ENCODE measurements at regions not wholly inside any gene's neighbourhood (a gene's known extent, or its start where the extent isn't known, plus 50 kb on each side); places are given as distances from the start of the nearest gene placed in this dataset.

GRCh38 chr10:4569151-4569550 lies 256.9 kb upstream of the AKR1E2 start:
- no peak overlapping the region for H3K4me3 ChIP-seq
- no peaks in the 10 kb centered on the region for H3K36me3 ChIP-seq
- no peaks in the 10 kb centered on the region for H3K27me3 ChIP-seq
- TF ChIP-seq POLR2AphosphoS5 (IDR thresholded peaks at IDR 0.05) (no peak), EP300 (IDR thresholded peaks at IDR 0.05) (no peak), POLR2A (IDR thresholded peaks at IDR 0.05) (no peak)
- TF ChIP-seq, protein P1, sequence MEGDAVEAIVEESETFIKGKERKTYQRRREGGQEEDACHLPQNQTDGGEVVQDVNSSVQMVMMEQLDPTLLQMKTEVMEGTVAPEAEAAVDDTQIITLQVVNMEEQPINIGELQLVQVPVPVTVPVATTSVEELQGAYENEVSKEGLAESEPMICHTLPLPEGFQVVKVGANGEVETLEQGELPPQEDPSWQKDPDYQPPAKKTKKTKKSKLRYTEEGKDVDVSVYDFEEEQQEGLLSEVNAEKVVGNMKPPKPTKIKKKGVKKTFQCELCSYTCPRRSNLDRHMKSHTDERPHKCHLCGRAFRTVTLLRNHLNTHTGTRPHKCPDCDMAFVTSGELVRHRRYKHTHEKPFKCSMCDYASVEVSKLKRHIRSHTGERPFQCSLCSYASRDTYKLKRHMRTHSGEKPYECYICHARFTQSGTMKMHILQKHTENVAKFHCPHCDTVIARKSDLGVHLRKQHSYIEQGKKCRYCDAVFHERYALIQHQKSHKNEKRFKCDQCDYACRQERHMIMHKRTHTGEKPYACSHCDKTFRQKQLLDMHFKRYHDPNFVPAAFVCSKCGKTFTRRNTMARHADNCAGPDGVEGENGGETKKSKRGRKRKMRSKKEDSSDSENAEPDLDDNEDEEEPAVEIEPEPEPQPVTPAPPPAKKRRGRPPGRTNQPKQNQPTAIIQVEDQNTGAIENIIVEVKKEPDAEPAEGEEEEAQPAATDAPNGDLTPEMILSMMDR (IDR thresholded peaks at IDR 0.05): no peak
- DNase-seq: no peak
- H3K9me3 ChIP-seq: no peaks in the 10 kb centered on the region
- no peak overlapping the region for H3K27ac ChIP-seq
- 52 to 64% methylated on average over 3 of the region's 3 CpGs for WGBS, 2 donors
- H3K4me1 ChIP-seq: no peaks in the 10 kb centered on the region
- intact Hi-C loops (cut with DNase I): no loop called here

DNA sequence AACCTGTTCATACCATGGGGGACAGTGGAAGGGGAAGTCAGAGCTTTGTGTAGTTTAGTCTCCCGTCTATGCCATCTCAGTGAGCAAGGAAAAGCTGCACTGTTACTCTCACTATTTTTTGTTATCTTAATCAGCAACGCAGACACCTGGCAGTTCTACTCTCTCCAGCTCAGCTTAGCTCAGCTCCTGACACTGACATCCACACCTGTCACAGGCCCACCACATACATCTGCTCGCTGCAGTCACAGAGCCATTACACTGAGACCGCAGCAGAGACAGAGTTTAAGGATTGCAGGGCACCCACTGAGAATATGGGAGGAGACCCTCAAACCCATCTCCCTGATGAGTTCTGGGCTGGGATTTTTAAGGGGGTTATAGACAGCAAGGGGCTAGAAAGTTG lies 257.3 kb upstream of the AKR1E2 start:
- no peak for TF ChIP-seq POLR2AphosphoS5 (IDR thresholded peaks at IDR 0.05)
- no peak for TF ChIP-seq EP300 (IDR thresholded peaks at IDR 0.05)
- TF ChIP-seq, protein P1 (IDR thresholded peaks at IDR 0.05): no peak
- TF ChIP-seq POLR2A (IDR thresholded peaks at IDR 0.05): no peak
- Histone ChIP-seq H3K36me3 (no peaks in the 10 kb centered on the region), H3K4me1 (no peaks in the 10 kb centered on the region), H3K4me3 (no peak overlapping the region), H3K27me3 (no peaks in the 10 kb centered on the region), H3K27ac (no peak overlapping the region), H3K9me3 (no peaks in the 10 kb centered on the region)
- no peak for DNase-seq
- intact Hi-C loops (cut with DNase I): no loop called here
- WGBS, 2 donors: 86 to 92% methylated on average over 4 of the region's 4 CpGs

DNA sequence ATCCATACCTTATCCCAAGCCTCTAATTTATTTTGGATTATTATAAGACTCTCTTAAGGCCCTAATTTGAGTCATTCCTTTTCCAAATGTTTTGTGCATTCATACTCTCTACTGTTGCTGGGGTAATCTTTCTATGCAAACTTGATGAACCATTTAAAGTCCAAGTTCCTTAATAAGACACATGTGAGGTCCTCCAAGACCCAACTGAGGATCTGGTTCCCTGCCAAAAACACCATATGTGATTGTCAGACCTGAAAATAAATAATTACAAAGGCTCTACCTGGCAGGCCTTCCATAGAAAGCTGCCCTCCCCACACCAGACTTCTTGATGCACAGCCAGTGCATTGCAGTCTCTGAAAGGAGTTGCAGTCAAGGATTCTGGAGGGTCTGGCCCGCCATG lies 257.9 kb upstream of the AKR1E2 start:
- Histone ChIP-seq H3K4me3 (no peak overlapping the region), H3K4me1 (no peaks in the 10 kb centered on the region), H3K27ac (no peak overlapping the region), H3K36me3 (no peaks in the 10 kb centered on the region), H3K9me3 (no peaks in the 10 kb centered on the region), H3K27me3 (no peaks in the 10 kb centered on the region)
- TF ChIP-seq EP300 (IDR thresholded peaks at IDR 0.05) (no peak), POLR2AphosphoS5 (IDR thresholded peaks at IDR 0.05) (no peak), POLR2A (IDR thresholded peaks at IDR 0.05) (no peak)
- TF ChIP-seq, protein P1 (IDR thresholded peaks at IDR 0.05): no peak
- intact Hi-C loops (cut with DNase I): no loop called here
- 85 to 88% methylated on average over 1 of the region's 1 CpG for WGBS, 2 donors
- DNase-seq: no peak

DNA sequence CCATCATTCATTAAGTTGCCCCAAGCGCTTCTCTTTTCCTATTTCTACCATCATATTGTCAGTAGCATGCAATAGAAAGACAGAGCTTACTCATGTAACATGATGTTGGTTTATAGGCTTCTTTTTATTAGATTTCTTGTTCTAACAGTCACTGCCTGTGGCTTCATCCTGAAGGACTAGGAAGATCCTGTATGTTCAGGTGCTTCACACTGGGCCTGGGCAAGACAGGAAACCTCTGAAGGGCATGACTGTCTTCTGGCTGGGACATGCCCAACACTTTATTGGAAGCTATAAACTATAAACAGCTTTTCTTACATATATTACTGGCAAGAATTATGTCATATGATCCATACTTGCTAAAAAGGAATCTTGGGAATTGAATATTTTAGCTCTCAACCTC lies 258.4 kb upstream of the AKR1E2 start:
- 97 to 99% methylated on average over 1 of the region's 1 CpG for WGBS, 2 donors
- H3K4me3 ChIP-seq: no peak overlapping the region
- H3K27me3 ChIP-seq: no peaks in the 10 kb centered on the region
- H3K36me3 ChIP-seq: no peaks in the 10 kb centered on the region
- H3K4me1 ChIP-seq: no peaks in the 10 kb centered on the region
- DNase-seq: no peak
- no peaks in the 10 kb centered on the region for H3K9me3 ChIP-seq
- TF ChIP-seq POLR2A (IDR thresholded peaks at IDR 0.05): no peak
- TF ChIP-seq, protein P1 (IDR thresholded peaks at IDR 0.05): no peak
- TF ChIP-seq POLR2AphosphoS5 (IDR thresholded peaks at IDR 0.05): no peak
- TF ChIP-seq EP300 (IDR thresholded peaks at IDR 0.05): no peak
- H3K27ac ChIP-seq: no peak overlapping the region
- intact Hi-C loops (cut with DNase I): no loop called here

GRCh38 chr10:4566011-4566410 lies 260.0 kb upstream of the AKR1E2 start:
- H3K4me1 ChIP-seq: no peaks in the 10 kb centered on the region
- H3K27ac ChIP-seq: no peak overlapping the region
- TF ChIP-seq, protein P1 (IDR thresholded peaks at IDR 0.05): no peak
- no peak for TF ChIP-seq POLR2A (IDR thresholded peaks at IDR 0.05)
- TF ChIP-seq POLR2AphosphoS5 (IDR thresholded peaks at IDR 0.05): no peak
- TF ChIP-seq EP300 (IDR thresholded peaks at IDR 0.05): no peak
- no peaks in the 10 kb centered on the region for H3K9me3 ChIP-seq
- WGBS, 2 donors: 31 to 68% methylated on average over 2 of the region's 2 CpGs
- DNase-seq: no peak
- no peak overlapping the region for H3K4me3 ChIP-seq
- intact Hi-C loops (cut with DNase I): no loop called here
- no peaks in the 10 kb centered on the region for H3K27me3 ChIP-seq
- H3K36me3 ChIP-seq: no peaks in the 10 kb centered on the region

Data from sigmoid colon (tissue), 6 donors.